Peyer's patch (tissue), 4 donors: ENCODE measurements at regions not wholly inside any gene's neighbourhood (a gene's known extent, or its start where the extent isn't known, plus 50 kb on each side); places are given as distances from the start of the nearest gene placed in this dataset.

Experiments used
- DNase-seq, 3 donors: peaks; one replicate each; pipeline ENCODE4 v3.0.0-alpha.2; 2017 to 2019
- H3K27ac ChIP-seq, 4 donors: fragments of 200-600 bp; sonication (generic); one replicate each; pipeline ENCODE4 v1.5.1; 2016 to 2019
- H3K27me3 ChIP-seq, 2 donors: fragments of 200-600 bp; sonication (generic); one replicate each; pipeline ENCODE4 v1.5.1; 2019
- H3K36me3 ChIP-seq, 3 donors: fragments of 200-600 bp; sonication (generic); one replicate each; pipeline ENCODE4 v1.5.1; 2016 to 2019
- H3K4me1 ChIP-seq, 4 donors: fragments of 200-600 bp; sonication (generic); one replicate each; pipeline ENCODE4 v1.5.1; 2016 to 2019
- H3K4me3 ChIP-seq, 4 donors: fragments of 200-600 bp; sonication (generic); 1 replicate in 3 of 4; 2 replicates in 1 of 4; pipeline ENCODE4 v1.5.1; 2016 to 2019; ENCODE audit warnings: mild to moderate bottlenecking in 1 of 4
- H3K9me3 ChIP-seq, 4 donors: fragments of 200-600 bp; sonication (generic); one replicate each; pipeline ENCODE4 v1.5.1; 2016 to 2019; ENCODE audit warnings: mild to moderate bottlenecking in 1 of 4
- POLR2A ChIP-seq, 2 donors: fragments of 450-650 bp; IDR thresholded peaks; one replicate each; pipeline ENCODE4 v1.5.1; 2017; ENCODE audit warnings: antibody characterized with exemption in 2 of 2, mild to moderate bottlenecking in 2 of 2, moderate library complexity in 2 of 2
- TF ChIP-seq, protein P1 (sequence below), 6 experiments: fragments of 450-650 bp in 4 of 6; fragments of 200-600 bp in 2 of 6; sonication (generic) in 1 of 6; IDR thresholded peaks; one replicate each; pipeline ENCODE4 v1.5.1; 2017 to 2019; ENCODE audit warnings: antibody characterized with exemption in 6 of 6, mild to moderate bottlenecking in 3 of 6, moderate library complexity in 1 of 6

GRCh38 chr11:26228778-26229177 lies 103.2 kb upstream of the ANO3 start:
- H3K27me3 ChIP-seq: no peaks in the 10 kb centered on the region
- no peak overlapping the region for H3K4me3 ChIP-seq
- no peaks in the 10 kb centered on the region for H3K9me3 ChIP-seq
- DNase-seq: no peak
- H3K27ac ChIP-seq: no peak overlapping the region
- no peaks in the 10 kb centered on the region for H3K4me1 ChIP-seq
- TF ChIP-seq, protein P1, sequence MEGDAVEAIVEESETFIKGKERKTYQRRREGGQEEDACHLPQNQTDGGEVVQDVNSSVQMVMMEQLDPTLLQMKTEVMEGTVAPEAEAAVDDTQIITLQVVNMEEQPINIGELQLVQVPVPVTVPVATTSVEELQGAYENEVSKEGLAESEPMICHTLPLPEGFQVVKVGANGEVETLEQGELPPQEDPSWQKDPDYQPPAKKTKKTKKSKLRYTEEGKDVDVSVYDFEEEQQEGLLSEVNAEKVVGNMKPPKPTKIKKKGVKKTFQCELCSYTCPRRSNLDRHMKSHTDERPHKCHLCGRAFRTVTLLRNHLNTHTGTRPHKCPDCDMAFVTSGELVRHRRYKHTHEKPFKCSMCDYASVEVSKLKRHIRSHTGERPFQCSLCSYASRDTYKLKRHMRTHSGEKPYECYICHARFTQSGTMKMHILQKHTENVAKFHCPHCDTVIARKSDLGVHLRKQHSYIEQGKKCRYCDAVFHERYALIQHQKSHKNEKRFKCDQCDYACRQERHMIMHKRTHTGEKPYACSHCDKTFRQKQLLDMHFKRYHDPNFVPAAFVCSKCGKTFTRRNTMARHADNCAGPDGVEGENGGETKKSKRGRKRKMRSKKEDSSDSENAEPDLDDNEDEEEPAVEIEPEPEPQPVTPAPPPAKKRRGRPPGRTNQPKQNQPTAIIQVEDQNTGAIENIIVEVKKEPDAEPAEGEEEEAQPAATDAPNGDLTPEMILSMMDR (IDR thresholded peaks at IDR 0.05): no peak
- TF ChIP-seq POLR2A (IDR thresholded peaks at IDR 0.05): no peak
- H3K36me3 ChIP-seq: no peaks in the 10 kb centered on the region

GRCh38 chr11:26229257-26229656 lies 102.7 kb upstream of the ANO3 start:
- no peaks in the 10 kb centered on the region for H3K36me3 ChIP-seq
- H3K4me1 ChIP-seq: no peaks in the 10 kb centered on the region
- H3K9me3 ChIP-seq: no peaks in the 10 kb centered on the region
- no peak for DNase-seq
- H3K4me3 ChIP-seq: no peak overlapping the region
- no peak overlapping the region for H3K27ac ChIP-seq
- TF ChIP-seq POLR2A (IDR thresholded peaks at IDR 0.05): no peak
- TF ChIP-seq, protein P1 (IDR thresholded peaks at IDR 0.05): no peak
- no peaks in the 10 kb centered on the region for H3K27me3 ChIP-seq

DNA sequence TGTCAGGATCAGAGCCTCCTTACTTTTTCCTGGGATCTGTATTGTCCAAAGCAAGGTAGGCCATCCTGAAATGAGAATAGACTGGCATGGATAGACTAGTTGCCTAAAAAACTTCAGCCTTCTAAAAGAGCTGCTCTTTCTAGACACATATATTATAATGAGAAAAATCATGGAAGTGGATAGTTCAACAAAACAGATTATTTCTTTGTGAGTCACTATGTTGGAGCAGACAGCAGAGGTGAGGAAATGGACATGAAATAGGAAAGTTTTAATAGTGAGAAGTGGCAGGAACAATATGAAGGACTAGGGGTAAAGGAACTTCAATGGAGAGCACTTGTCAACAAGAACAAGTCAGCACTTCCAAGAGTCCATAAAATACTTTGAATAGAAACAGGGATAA lies 101.9 kb upstream of the ANO3 start:
- H3K4me3 ChIP-seq: no peak overlapping the region
- no peaks in the 10 kb centered on the region for H3K9me3 ChIP-seq
- no peak for TF ChIP-seq POLR2A (IDR thresholded peaks at IDR 0.05)
- TF ChIP-seq, protein P1 (IDR thresholded peaks at IDR 0.05): no peak
- H3K4me1 ChIP-seq: no peaks in the 10 kb centered on the region
- no peak overlapping the region for H3K27ac ChIP-seq
- H3K36me3 ChIP-seq: no peaks in the 10 kb centered on the region
- no peak for DNase-seq
- H3K27me3 ChIP-seq: no peaks in the 10 kb centered on the region

GRCh38 chr11:26231252-26231661 lies 100.7 kb upstream of the ANO3 start:
- TF ChIP-seq POLR2A (IDR thresholded peaks at IDR 0.05): no peak
- TF ChIP-seq, protein P1 (IDR thresholded peaks at IDR 0.05): no peak
- Histone ChIP-seq H3K27ac (no peak overlapping the region), H3K27me3 (no peaks in the 10 kb centered on the region), H3K4me3 (no peak overlapping the region), H3K36me3 (no peaks in the 10 kb centered on the region), H3K4me1 (no peaks in the 10 kb centered on the region), H3K9me3 (no peaks in the 10 kb centered on the region)
- DNase-seq: no peak

GRCh38 chr11:26234451-26234850 lies 97.5 kb upstream of the ANO3 start:
- Histone ChIP-seq H3K36me3 (no peaks in the 10 kb centered on the region), H3K4me3 (no peak overlapping the region), H3K27ac (no peak overlapping the region), H3K27me3 (no peaks in the 10 kb centered on the region), H3K4me1 (no peaks in the 10 kb centered on the region), H3K9me3 (no peaks in the 10 kb centered on the region)
- no peak for DNase-seq
- TF ChIP-seq, protein P1 (IDR thresholded peaks at IDR 0.05): no peak
- TF ChIP-seq POLR2A (IDR thresholded peaks at IDR 0.05): no peak

DNA sequence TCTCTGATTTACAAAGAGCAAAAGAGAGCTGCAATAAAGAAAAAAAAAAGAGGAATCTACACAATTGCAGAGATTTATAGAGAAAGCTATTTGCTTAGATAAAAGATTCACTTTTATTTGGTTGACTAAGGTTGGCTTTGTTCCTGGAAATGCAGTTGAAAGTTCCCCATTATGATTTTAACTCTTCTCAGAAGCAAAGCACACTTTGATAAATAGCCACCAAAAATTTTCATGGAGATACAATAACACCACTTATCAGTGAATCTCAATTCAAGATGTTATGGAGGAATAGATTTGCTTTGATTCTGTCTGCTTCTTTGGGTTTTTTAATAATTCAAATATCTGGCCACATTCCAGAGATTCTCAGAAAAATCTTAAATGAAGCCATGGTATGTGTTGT lies 88.5 kb upstream of the ANO3 start:
- DNase-seq: no peak
- H3K27ac ChIP-seq: no peak overlapping the region

More for the DNA sequence above, 88.5 kb upstream of the ANO3 start:
- Histone ChIP-seq H3K27me3 (no peaks in the 10 kb centered on the region), H3K36me3 (no peaks in the 10 kb centered on the region), H3K9me3 (no peaks in the 10 kb centered on the region), H3K4me3 (no peak overlapping the region), H3K4me1 (peaks cover 0 to 5% (median 0%) of the 10 kb centered on the region in 4 donors)
- TF ChIP-seq POLR2A (IDR thresholded peaks at IDR 0.05): no peak
- TF ChIP-seq, protein P1 (IDR thresholded peaks at IDR 0.05): no peak
